ENCODE measurements at regions not wholly inside any gene's neighbourhood (a gene's known extent, or its start where the extent isn't known, plus 50 kb on each side); places are given as distances from the start of the nearest gene placed in this dataset.
"Not testable (repeated sequence)": the region's sequence is repeated elsewhere in the genome, so short reads cannot be mapped to it uniquely, and the experiment has no call there.

DNA sequence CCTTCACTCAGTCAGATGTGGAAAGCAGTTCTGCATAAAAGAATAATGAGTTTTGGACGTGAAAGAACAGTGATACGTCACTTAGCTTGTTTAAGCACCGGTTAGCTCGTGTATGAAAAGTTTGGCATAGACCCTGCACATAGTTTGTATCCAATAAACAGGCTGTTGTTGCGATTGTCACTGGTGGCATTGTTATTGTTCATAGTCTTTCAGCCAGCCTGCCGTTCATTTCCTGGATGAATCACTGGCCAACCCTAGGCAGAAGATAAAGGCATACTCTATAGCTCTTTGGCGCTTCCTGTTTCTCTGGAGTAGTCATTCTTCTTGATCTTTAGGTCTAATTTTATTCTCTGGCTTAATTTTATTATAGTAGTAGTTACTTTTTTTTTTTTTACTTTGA, 57.8 kb upstream of the ANKRD30A start:
- DNase-seq (ENCODE audit: low read depth), result no peak
- TF ChIP-seq, protein P1, sequence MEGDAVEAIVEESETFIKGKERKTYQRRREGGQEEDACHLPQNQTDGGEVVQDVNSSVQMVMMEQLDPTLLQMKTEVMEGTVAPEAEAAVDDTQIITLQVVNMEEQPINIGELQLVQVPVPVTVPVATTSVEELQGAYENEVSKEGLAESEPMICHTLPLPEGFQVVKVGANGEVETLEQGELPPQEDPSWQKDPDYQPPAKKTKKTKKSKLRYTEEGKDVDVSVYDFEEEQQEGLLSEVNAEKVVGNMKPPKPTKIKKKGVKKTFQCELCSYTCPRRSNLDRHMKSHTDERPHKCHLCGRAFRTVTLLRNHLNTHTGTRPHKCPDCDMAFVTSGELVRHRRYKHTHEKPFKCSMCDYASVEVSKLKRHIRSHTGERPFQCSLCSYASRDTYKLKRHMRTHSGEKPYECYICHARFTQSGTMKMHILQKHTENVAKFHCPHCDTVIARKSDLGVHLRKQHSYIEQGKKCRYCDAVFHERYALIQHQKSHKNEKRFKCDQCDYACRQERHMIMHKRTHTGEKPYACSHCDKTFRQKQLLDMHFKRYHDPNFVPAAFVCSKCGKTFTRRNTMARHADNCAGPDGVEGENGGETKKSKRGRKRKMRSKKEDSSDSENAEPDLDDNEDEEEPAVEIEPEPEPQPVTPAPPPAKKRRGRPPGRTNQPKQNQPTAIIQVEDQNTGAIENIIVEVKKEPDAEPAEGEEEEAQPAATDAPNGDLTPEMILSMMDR (conservative IDR thresholded peaks at IDR 0.05; ENCODE audit: low read depth, low read length), result no peak
- H3K4me3 ChIP-seq (ENCODE audit: low read depth, low read length), result no peak overlapping the region

DNA sequence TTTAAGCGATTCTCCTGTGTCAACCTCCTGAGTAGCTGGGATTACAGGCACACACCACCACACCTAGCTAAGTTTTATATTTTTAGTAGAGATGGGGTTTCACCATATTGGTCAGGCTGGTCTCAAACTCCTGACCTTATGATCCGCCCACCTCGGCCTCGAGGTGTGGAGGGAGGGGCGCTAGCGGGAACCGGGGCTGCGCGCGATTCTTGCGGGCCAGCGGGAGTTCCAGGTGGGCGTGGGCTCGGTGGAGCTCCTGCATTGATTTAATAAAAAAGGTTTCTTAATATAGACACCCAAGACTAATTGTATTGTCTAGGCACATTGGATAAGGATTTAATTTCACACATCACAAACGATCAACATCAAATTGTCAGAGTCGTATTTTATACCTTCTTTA, 63.1 kb upstream of the ANKRD30A start:
- not testable (repeated sequence) for DNase-seq (ENCODE audit: low read depth); H3K4me3 ChIP-seq (ENCODE audit: low read depth, low read length)

DNA sequence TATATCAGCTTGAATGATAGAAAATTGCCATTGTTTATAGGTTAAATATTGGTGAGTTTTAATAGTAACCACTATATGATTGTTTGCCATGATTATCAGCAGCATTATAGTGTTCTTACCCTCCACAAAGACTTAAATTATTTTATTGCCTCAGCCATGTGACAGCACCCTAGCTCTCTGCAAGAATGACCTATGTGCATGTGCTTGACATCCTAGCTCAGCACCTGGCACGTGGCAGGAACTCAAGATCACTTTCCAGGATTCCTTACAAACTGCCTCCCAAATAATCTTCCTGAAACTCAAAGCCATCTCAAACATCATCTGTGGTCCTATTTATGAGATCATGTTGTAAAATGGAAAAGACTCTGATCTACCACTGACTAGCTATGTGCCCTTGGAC, 68.1 kb upstream of the ANKRD30A start:
- no peak overlapping the region for H3K4me3 ChIP-seq (ENCODE audit: low read depth, low read length)
- TF ChIP-seq, protein P1 (conservative IDR thresholded peaks at IDR 0.05; ENCODE audit: low read depth, low read length), result no peak
- DNase-seq (ENCODE audit: low read depth), result no peak

DNA sequence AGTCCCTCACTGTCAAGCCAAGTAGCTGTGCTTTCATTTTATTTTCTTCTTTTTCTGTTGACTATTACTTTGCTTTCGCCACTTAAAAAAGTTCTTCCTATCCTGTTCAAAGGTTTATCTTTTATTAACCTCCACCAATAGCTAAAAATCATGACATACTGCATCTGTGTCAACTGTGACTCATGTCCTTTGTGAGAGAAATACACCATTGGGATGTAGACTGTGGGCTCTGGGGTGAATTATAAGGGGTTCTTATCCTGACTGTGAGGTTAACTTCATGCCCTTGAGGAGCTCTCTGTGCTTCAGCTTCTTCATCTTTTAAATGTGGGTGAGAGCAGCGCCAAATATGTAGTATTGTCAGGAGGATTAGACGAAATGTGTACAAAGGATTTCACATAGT, 71.9 kb upstream of the ANKRD30A start:
- DNase-seq (ENCODE audit: low read depth), result no peak
- no peak overlapping the region for H3K4me3 ChIP-seq (ENCODE audit: low read depth, low read length)
- TF ChIP-seq, protein P1 (conservative IDR thresholded peaks at IDR 0.05; ENCODE audit: low read depth, low read length), result no peak

DNA sequence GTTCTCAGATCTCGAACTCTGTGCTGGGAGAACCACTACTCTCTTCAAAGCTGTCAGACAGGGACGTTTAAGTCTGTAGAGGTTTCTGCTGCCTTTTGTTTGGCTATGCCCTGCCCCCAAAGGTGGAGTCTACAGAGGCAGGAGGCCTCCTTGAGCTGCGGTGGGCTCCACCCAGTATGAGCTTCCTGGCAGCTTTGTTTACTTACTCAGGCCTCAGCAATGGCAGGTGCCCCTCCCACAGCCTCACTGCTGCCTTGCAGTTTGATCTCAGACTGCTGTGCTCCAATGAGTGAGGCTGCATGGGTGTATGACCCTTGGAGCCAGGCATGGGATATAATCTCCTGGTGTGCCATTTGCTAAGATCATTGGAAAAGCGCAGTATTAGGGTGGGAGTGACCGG, 75.4 kb upstream of the ANKRD30A start:
- H3K4me3 ChIP-seq (ENCODE audit: low read depth, low read length); DNase-seq (ENCODE audit: low read depth): not testable (repeated sequence)

DNA sequence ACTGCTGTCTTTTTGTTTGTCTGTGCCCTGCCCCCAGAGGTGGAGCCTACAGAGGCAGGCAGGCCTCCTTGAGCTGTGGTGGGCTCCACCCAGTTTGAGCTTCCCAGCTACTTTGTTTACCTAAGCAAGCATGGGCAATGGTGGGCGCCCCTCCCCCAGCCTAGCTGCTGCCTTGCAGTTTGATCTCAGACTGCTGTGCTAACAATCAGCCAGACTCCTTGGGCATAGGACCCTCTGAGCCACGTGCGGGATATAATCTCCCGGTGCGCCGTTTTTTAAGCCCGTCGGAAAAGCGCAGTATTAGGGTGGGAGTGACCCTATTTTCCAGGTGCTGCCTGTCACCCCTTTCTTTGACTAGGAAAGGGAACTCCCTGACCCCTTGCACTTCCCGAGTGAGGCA, 81.1 kb upstream of the ANKRD30A start:
- not testable (repeated sequence) for H3K4me3 ChIP-seq (ENCODE audit: low read depth, low read length); DNase-seq (ENCODE audit: low read depth)

DNA sequence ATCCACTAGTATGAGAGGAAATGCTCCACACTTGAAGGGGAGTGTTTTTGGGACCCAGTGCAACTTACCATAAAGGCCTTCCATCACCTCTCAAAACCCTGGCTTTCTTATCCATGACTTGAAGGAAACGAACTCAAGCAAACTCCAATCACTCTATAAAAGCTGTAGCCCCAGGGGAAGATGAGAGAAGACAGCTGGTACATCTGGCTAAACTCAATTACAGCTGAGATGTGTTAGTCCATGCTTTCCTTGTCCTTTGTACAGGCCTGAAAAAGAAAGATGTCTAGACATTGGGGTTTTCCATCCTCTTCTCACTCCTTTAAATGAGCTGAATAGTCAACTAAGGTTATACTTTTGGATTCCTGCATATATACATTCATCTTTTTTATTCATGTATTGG, 89.5 kb upstream of the ANKRD30A start:
- TF ChIP-seq, protein P1 (conservative IDR thresholded peaks at IDR 0.05; ENCODE audit: low read depth, low read length), result no peak
- DNase-seq (ENCODE audit: low read depth), result no peak
- no peak overlapping the region for H3K4me3 ChIP-seq (ENCODE audit: low read depth, low read length)

DNA sequence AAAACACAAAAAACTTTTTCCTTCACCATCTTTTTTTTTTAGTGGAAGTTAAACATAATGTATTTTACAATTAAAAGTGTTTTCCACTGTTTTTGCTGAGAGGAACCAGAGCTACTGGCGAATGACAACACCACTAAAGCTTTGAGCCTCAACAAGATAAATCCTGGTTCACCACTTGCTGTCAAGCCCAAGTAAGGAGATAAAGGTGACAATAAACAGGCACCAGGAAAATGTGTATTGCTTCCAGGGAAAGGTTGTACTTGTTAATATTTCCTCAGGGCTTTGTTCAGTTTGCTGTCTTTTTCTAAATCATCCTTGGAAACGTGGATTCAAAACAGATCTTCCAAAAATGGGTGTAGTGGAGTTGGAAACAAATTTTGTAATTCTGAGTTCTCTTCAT, 109.9 kb upstream of the ANKRD30A start:
- DNase-seq (ENCODE audit: low read depth), result no peak
- TF ChIP-seq, protein P1 (conservative IDR thresholded peaks at IDR 0.05; ENCODE audit: low read depth, low read length), result no peak
- H3K4me3 ChIP-seq (ENCODE audit: low read depth, low read length), result no peak overlapping the region

DNA sequence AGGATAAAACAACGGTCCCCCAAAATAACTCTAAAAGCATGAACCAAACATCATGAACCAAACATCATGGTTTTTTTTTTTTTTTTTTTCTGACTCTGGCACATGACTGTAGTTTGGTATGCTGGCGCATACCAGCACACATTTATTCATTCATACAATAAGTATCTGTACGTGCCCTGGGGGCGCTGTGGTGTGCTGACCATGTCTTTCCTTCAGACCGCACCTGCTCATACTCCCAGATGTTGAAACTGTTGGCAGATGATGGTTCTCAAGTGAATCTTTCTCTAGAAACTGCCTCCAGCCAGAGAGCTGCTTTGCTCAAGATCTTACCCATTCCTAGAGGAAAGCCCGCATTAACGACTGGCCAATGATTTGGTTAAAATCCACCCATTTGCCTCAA, 114.7 kb upstream of the ANKRD30A start:
- H3K4me3 ChIP-seq (ENCODE audit: low read depth, low read length), result no peak overlapping the region
- TF ChIP-seq, protein P1 (conservative IDR thresholded peaks at IDR 0.05; ENCODE audit: low read depth, low read length), result no peak
- DNase-seq (ENCODE audit: low read depth), result no peak

DNA sequence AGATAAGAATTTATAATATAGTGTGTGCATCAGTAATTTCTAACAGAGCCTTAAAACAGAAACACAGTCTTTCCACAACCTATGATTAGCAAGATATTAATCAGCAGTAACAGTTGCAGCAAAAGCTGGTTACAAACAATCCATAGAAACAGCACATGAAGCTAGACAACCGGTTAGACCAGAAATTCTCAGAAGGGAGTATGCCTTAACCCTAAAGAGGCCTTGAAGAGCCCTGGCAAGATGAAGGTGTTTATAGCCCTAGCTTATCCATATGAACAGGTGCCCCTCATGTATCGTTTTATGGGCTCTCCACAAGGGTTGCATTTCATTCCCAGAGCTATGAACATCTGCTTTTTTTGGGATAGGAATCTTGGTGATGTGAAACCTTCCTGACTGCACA, 117.1 kb upstream of the ANKRD30A start:
- not testable (repeated sequence) for H3K4me3 ChIP-seq (ENCODE audit: low read depth, low read length); DNase-seq (ENCODE audit: low read depth)
